ENCODE measurements at regions not wholly inside any gene's neighbourhood (a gene's known extent, or its start where the extent isn't known, plus 50 kb on each side); places are given as distances from the start of the nearest gene placed in this dataset.
A peak's percentile ranks its signal among the peaks of the same experiment; 100 is the strongest.

- no peak for DNase-seq
Observed at GRCh38 chr10:83945982-83946718, 193.2 kb upstream of the GHITM start.

GRCh38 chr10:83952314-83952713, 187.0 kb upstream of the GHITM start:
- no peak for DNase-seq

GRCh38 chr10:83953589-83953988, 185.7 kb upstream of the GHITM start:
- DNase-seq: no peak

- peak; percentile 11 for DNase-seq
Observed at GRCh38 chr10:83954193-83954799, 185.0 kb upstream of the GHITM start.

- DNase-seq: no peak
Observed at GRCh38 chr10:83955406-83955805, 183.9 kb upstream of the GHITM start.

DNA sequence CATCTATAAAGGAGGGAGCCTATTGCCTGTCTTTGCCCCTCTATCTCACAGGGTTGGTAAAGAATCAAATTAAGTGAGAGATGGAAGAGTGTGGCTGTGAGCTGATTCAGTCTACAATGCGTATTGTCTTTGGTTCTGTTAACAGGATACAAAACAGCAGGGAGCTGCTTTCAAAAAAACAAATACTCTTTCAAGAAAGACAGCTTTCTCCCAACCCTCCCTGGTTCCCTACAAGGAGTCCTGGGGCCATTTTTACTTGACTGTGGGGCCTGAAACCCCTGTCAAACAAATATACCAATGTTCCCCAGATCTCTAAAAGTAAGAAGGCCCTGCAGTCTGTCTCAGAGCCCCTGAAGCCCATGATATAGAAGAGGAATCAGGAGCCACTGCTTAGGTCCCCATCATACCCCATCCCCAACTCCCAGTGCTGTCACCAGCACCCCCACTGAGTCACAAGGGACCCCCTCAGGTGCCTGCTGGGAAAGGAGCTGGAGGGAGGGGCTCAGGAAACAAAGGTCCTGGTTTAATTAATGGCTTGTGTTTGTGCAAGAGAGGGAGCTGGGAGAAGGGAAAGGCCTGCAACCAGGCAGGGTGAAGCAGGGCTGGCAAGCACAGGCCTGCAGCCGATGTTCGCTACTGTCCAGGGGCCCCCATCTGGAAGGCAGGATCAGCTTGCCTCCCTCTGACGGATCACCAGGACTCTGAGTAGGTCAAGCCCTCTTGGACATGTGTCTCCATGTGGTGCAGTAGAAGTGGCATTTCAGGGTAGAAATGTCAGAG, 182.0 kb upstream of the GHITM start:
- no peak for DNase-seq

DNA sequence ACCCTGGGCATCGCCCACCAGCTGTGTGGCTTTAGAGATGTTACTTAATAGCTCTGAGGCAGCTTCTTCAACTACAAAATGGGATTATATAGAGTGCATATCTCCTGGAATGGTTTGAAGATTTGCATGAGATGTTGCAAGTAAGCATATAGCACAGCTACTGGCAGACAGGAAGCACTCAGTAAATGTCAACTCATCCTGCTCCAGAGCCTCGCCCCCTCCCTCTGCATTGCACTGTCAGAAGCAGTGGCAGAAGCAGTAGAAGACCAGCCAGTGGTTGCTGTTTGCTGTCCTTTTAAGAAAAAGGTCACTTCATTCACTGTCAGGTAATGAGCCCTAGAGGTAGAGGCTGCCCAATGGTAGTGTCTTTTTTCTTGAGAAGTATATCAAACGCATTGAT, 180.0 kb upstream of the GHITM start:
- DNase-seq: no peak

DNA sequence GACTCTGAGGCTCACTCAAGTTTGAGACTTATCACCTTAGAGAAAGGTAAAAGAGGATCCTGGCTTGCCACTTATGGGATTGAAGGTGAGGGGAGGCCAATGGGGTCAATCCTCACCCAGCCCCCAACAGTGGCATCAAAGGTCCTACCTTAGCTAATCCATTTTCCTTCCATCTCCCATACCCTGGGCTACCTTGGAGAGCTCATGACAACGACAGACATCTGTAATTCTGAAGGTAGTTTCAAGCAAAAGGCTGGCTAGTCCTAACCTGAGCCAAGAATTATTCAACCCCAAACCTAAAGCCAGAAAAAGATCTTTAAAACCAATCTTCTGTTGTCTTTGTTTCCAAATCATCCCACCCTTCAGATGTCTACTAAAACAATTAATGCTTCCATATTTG, 179.2 kb upstream of the GHITM start:
- no peak for DNase-seq

- DNase-seq: peak; percentile 38
Observed at GRCh38 chr10:83961620-83962019, 177.7 kb upstream of the GHITM start.

GRCh38 chr10:83963446-83963845, 175.9 kb upstream of the GHITM start:
- no peak for DNase-seq

GRCh38 chr10:83965473-83965872, 173.8 kb upstream of the GHITM start:
- DNase-seq: no peak

GRCh38 chr10:83968052-83968451, 171.3 kb upstream of the GHITM start:
- DNase-seq: no peak

DNA sequence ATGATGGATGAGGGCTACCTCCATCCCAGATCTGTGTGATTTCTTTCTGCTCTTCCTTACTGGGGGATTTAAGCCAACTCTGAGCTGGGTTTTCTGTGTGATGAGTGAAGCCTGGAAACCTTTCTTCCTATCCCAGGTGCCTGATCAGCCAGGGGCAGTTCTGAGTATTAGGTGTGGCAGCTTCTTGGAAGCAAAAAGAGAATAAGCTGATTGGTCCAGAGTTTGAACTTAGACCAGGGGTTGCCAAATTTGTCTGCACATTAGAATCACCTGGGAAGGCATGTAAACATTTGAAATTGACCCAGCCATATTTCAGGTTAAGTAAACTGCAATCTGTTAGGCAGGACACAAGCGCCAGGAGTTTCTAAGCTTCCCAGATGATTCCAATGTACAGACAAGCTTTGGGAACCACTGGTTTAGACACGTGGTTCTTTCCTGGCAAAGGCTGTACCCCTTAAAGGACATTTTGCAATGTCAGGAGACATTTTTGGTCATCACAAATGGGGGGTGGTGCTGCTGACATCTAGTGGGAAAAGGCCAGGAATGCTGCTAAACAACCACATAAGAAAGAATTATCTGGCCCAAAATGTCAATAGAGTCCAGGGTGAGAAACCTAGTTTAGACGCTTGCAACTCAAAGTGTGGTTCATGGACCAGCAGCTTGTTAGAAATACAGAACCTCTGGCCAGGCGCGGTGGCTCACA, 160.5 kb upstream of the GHITM start:
- DNase-seq: no peak

GRCh38 chr10:83982812-83983211, 156.5 kb upstream of the GHITM start:
- DNase-seq: no peak

DNA sequence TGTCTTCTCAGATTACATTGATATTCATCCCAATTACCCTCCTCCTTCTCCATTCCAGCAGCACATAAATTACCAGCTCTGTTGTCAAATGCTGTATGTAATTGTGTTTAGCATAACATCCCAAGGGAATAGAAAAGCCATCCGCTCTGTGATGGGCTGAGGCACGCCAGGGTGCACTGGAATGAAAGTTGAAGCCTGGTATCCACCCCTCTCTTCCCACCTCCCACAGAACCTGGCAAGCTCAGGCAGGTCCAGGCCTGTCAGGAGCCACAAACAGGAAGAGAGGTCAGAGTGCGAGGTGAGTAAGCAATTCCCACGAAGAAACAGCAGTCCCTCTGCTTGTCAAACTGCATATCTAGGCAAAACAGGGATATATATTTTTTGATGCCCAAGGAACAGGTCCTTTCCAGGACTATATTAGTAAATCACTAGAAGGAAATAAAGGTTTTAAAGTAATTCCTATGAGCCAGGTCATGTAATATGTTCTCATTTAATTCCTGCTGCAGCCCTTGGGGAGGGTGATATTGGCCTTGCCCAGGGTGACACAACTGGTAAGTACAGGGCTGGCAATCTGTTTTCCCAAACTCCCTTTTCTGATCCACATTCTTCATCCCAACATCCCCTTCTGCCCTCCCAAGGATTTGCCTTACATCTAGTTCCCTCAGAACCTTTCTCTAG, 155.6 kb upstream of the GHITM start:
- DNase-seq: peak; percentile 35

DNA sequence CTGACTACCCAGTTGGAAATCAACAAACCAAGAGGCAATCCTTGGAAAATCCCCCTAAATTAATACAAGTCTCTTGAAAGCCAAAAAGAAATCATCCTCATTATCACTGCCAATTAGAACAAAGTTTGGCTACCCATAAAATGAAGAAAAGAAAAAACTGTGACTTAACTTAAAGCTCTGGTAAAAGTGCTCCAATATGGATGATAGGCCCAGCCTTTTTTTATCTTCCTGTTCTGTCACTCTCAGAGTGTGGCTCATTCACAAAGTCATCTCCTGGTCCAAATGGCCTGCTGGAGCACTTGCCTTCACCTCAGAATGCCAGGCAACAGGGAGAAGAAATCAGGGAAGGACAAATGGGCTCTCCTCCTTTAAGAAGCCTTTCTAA, 155.1 kb upstream of the GHITM start:
- DNase-seq: no peak

GRCh38 chr10:83986800-83987199, 152.5 kb upstream of the GHITM start:
- no peak for DNase-seq

DNA sequence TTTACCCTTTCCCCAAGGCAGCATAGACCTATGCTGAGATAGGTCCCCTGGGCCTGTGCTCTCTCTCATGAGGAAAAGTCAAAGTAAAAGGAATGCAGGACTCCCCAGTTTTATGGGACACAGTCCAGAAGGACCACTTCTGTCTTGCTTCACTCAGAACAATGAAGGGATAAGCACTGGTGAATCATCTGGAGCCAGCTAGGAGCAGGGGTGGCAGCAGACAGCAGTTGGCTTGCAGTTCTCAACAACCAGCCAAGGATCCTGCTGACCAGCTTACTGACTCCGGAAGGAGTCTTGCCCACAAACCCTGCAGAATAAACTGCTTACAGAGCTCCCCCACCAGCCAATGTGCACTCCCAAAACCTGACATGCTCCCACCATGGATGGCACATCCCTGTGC, 152.1 kb upstream of the GHITM start:
- no peak for DNase-seq

DNA sequence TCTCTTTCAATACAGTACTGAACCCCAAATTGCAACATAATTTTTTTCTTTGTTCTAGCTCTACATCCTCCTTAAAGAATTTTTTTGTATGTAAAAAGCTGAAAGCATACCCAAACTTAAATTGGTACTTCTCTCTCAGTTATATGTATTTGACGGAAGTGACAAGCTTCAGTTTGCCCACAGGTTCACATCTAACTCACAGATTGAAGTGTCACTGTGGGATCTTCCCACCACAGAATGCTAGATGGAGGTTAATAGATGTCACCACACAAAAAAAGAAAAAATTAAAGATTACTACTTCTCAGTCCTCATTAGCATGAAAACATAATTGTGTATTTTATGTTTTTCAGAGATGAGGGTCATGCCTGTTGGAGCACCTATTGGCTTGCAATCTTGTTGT, 150.9 kb upstream of the GHITM start:
- no peak for DNase-seq

GRCh38 chr10:83990126-83990525, 149.2 kb upstream of the GHITM start:
- no peak for DNase-seq

DNA sequence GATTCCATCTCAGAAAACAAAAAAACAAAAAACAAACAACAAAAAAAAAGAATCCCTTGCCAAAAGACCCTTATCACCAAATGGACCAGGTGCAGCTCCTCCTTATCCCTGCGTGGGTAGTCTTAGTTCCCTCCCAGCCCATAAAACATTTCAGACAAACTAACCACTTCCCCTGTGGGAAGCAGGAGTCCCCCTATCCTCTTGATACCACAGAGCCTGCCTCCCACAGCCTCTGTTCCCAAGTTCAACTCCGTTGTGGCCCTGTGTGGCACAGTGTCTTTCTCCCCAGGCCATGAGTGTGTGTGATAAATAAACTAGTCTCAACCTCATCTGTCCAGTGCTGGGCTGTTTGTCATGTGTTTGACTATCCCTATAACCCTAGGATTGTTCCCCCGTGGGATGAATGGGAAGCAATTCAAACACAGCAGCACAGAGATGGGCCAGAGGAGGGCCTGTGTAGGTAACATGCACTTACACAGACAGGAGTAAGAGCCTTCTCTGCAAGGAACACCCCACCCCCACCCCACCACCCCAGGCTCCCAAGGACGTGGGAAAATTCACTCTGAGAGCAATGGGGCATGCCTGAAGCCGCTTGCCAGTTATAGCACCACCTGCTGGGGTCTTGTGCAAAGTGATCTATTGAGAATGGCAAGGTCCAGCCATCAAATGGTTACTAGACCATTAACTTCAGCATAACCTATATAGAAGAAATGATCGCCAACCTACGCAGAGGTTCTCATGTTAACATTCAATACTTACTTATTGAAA, 147.1 kb upstream of the GHITM start:
- DNase-seq: peak; percentile 72

DNA sequence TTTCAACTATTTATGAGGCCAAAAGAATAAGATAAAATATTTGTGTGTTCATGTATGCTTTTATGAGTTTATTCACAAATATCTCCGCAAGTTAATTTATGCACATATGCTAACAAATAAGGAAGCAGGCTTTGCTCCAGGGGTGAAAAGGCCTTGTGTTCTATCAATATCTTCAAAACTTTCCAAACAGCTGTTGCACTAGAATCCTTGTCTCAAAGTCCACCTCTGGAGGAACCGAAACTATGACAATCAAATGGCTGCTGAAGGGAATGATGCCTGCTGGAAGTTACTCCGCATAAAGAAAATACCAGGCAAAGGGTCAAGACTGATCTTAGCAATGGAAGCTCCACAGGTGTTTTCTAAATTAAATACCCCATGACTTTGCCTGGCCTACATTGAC, 145.0 kb upstream of the GHITM start:
- no peak for DNase-seq
